Endothelial cell of umbilical vein (primary cell): ENCODE measurements at regions not wholly inside any gene's neighbourhood (a gene's known extent, or its start where the extent isn't known, plus 50 kb on each side); places are given as distances from the start of the nearest gene placed in this dataset.

ENCODE experiments used
- BruUV-seq: library from RNA; stranded (reverse); fragments of 400-500 nt; replicated peaks from 2 replicates; lab custom pipeline; 2021; lab: Mats Ljungman, UMichigan
- CTCF ChIA-PET: fragments of 300-600, 350-600 bp; sonication (Branson Sonifier 250); formaldehyde crosslinking; loops from one replicate; lab custom pipeline; 2021; ENCODE audit warnings: antibody characterized with exemption, inconsistent platforms; lab: Charles Lee
- POLR2A ChIA-PET: fragments of 300-600, 350-600 bp; sonication (Branson Sonifier 250); formaldehyde crosslinking; loops from one replicate; lab custom pipeline; 2021; ENCODE audit warnings: antibody characterized with exemption, inconsistent platforms; lab: Charles Lee
- DNase-seq: peaks from one replicate; pipeline ENCODE4 v3.0.0-alpha.2; 2011; ENCODE audit warnings: low read depth, low spot score
- FAIRE-seq: peaks from 2 replicates; lab custom pipeline; 2011; peaks lifted over from hg19 to GRCh38; lab: Jason Lieb, UNC
- H2AFZ ChIP-seq: 2 replicates; pipeline ENCODE4 v1.6.0; 2012; ENCODE audit warnings: low read depth, low read length, control low read depth, inconsistent platforms
- H3K27ac ChIP-seq: 2 replicates; pipeline ENCODE4 v1.5.1; 2011; ENCODE audit warnings: low read depth, mild to moderate bottlenecking, control low read depth, low read length, moderate library complexity; ENCODE audit not compliant: insufficient read depth
- H3K27me3 ChIP-seq, 2 experiments: 2 replicates each; pipeline versions ENCODE4 v1.6.0 to v1.6.1; 2011; ENCODE audit warnings: low read length in 2 of 2, mixed read lengths in 1 of 2; ENCODE audit not compliant: control insufficient read depth in 2 of 2, insufficient read depth in 2 of 2
- H3K36me3 ChIP-seq, 2 experiments: 2 replicates in 1 of 2; 3 replicates in 1 of 2; pipeline ENCODE4 v1.5.1; 2011; ENCODE audit warnings: low read length in 2 of 2, mild to moderate bottlenecking in 1 of 2, moderate library complexity in 1 of 2; ENCODE audit not compliant: control insufficient read depth in 2 of 2, insufficient read depth in 2 of 2; ENCODE audit errors: extremely low read depth in 1 of 2
- H3K4me1 ChIP-seq: 3 replicates; pipeline ENCODE4 v1.5.1; 2011; ENCODE audit warnings: mild to moderate bottlenecking, low read length; ENCODE audit not compliant: control insufficient read depth, insufficient read depth; ENCODE audit errors: extremely low read depth
- H3K4me2 ChIP-seq: 2 replicates; pipeline ENCODE4 v1.6.1; 2011; ENCODE audit warnings: low read length, control low read depth, mixed read lengths; ENCODE audit not compliant: insufficient read depth
- H3K4me3 ChIP-seq, 3 experiments: fragments of 200-600 bp in 1 of 3; sonication (generic), shearing (Covaris generic) in 1 of 3; replicated peaks in 1 of 3; 2 replicates each; pipeline ENCODE4 v1.5.1; 2011 to 2016; ENCODE audit warnings: control low read depth in 3 of 3, low read length in 3 of 3, mild to moderate bottlenecking in 2 of 3, inconsistent platforms in 1 of 3, low read depth in 1 of 3, moderate library complexity in 1 of 3; ENCODE audit not compliant: insufficient read depth in 1 of 3
- H3K79me2 ChIP-seq: 2 replicates; pipeline ENCODE4 v1.6.0; 2012; ENCODE audit warnings: low read length, inconsistent platforms; ENCODE audit not compliant: control insufficient read depth, insufficient read depth
- H3K9ac ChIP-seq: replicated peaks from 2 replicates; pipeline ENCODE3; 2011; ENCODE audit warnings: low read length, control low read depth; ENCODE audit not compliant: insufficient read depth; ENCODE audit errors: extremely low read depth
- H3K9me1 ChIP-seq: replicated peaks from 3 replicates; pipeline ENCODE4 v1.6.0; 2011; ENCODE audit warnings: mild to moderate bottlenecking, low read length; ENCODE audit not compliant: control insufficient read depth, insufficient read depth; ENCODE audit errors: extremely low read depth
- H3K9me3 ChIP-seq: replicated peaks from 2 replicates; pipeline ENCODE4 v1.5.1; 2012; ENCODE audit warnings: low read length, inconsistent platforms; ENCODE audit not compliant: control insufficient read depth, insufficient read depth
- H4K20me1 ChIP-seq: replicated peaks from 2 replicates; pipeline ENCODE3; 2011; ENCODE audit warnings: mild to moderate bottlenecking, low read length; ENCODE audit not compliant: control insufficient read depth, insufficient read depth; ENCODE audit errors: extremely low read depth
- EZH2 ChIP-seq: IDR thresholded peaks from 2 replicates; pipeline ENCODE4 v1.6.1; 2012; ENCODE audit warnings: borderline replicate concordance, low read depth, mild to moderate bottlenecking, moderate library complexity, low read length, inconsistent platforms; ENCODE audit not compliant: severe bottlenecking
- FOS ChIP-seq: IDR thresholded peaks from 2 replicates; pipeline ENCODE4 v1.6.1; 2011; ENCODE audit warnings: mild to moderate bottlenecking, low read length, moderate library complexity, borderline replicate concordance; ENCODE audit not compliant: insufficient read depth
- GATA2 ChIP-seq: IDR thresholded peaks from 2 replicates; pipeline ENCODE4 v1.7.0; 2011; ENCODE audit warnings: low read depth, mild to moderate bottlenecking, moderate library complexity, mixed read lengths, low read length; ENCODE audit not compliant: insufficient read length, insufficient read depth
- JUN ChIP-seq: IDR thresholded peaks from 2 replicates; pipeline ENCODE4 v1.6.1; 2011; ENCODE audit warnings: borderline replicate concordance, low read depth; ENCODE audit not compliant: insufficient read length, insufficient read depth
- MYC ChIP-seq: IDR thresholded peaks from one replicate; pipeline ENCODE4 v1.6.1; 2011; ENCODE audit warnings: mild to moderate bottlenecking, low read depth, low read length
- POLR2A ChIP-seq: IDR thresholded peaks from 2 replicates; pipeline ENCODE4 v1.6.1; 2012; ENCODE audit warnings: low read depth, mild to moderate bottlenecking, control low read depth, low read length
- POLR2AphosphoS5 ChIP-seq: IDR thresholded peaks from 2 replicates; pipeline ENCODE4 v1.6.1; 2012; ENCODE audit warnings: low read depth, mild to moderate bottlenecking, control low read depth, low read length, moderate library complexity; ENCODE audit not compliant: insufficient read depth
- dilution Hi-C: fragments of 300-500 bp; cut with MboI; formaldehyde crosslinking; loops from one replicate; pipeline ENCODE4 v1.15.0; 2019; ENCODE audit warnings: low sequenced_read_pairs; ENCODE audit not compliant: extremely low pct_ligation_motif_present
- intact Hi-C: fragments of 100-400 bp; cut with micrococcal nuclease; formaldehyde crosslinking; loops from one replicate; pipeline ENCODE4 v1.10.0; 2022
- TF ChIP-seq, protein P1 (sequence below), 2 donors: IDR thresholded peaks; 1 replicate in 1 of 2; 2 replicates in 1 of 2; pipeline ENCODE4 v1.5.1; 2011; ENCODE audit warnings: low read length in 2 of 2, mild to moderate bottlenecking in 2 of 2, moderate library complexity in 2 of 2, control low read depth in 1 of 2, inconsistent platforms in 1 of 2, low read depth in 1 of 2; ENCODE audit not compliant: insufficient read depth in 1 of 2; ENCODE audit errors: extremely low read depth in 1 of 2
- TF ChIP-seq, protein P2 (sequence below): IDR thresholded peaks from 2 replicates; pipeline ENCODE4 v1.6.1; 2011; ENCODE audit not compliant: insufficient read depth, insufficient read length

DNA sequence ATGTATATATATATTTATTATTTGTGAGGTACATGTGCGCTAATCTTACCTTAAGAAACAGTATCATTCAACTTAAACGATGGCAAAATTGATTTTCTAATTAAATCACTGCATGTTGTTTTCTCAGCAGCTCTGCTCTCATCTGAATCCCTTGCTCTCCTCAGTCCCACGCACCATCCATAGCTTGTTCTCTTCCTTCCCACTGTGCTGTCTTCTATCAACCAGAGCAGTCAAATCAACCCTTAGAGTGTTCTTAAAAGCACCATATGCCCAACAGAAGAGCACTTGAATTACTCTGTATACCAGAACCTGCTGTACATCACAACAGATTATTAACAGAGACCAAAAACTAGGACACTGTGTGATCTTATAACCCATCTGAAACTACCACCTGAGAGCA, 209.4 kb upstream of the G2E3 start:
- H3K9ac ChIP-seq, result no peak overlapping the region
- POLR2A ChIA-PET, result no interaction called here
- no peaks in the 10 kb centered on the region for H3K27me3 ChIP-seq
- intact Hi-C loops (no loop called here), dilution Hi-C loops (no loop called here)
- DNase-seq, result no peak
- H3K79me2 ChIP-seq, result no peaks in the 10 kb centered on the region
- H3K9me3 ChIP-seq, result no peaks in the 10 kb centered on the region
- no peaks in the 10 kb centered on the region for H3K36me3 ChIP-seq
- no peaks in the 10 kb centered on the region for H4K20me1 ChIP-seq
- no TSS peak for BruUV-seq
- no peak overlapping the region for H2AFZ ChIP-seq
- CTCF ChIA-PET, result no interaction called here
- no peaks in the 10 kb centered on the region for H3K4me1 ChIP-seq
- no peak for FAIRE-seq
- no peak overlapping the region for H3K4me3 ChIP-seq
- no peak overlapping the region for H3K4me2 ChIP-seq
- TF ChIP-seq, protein P1, sequence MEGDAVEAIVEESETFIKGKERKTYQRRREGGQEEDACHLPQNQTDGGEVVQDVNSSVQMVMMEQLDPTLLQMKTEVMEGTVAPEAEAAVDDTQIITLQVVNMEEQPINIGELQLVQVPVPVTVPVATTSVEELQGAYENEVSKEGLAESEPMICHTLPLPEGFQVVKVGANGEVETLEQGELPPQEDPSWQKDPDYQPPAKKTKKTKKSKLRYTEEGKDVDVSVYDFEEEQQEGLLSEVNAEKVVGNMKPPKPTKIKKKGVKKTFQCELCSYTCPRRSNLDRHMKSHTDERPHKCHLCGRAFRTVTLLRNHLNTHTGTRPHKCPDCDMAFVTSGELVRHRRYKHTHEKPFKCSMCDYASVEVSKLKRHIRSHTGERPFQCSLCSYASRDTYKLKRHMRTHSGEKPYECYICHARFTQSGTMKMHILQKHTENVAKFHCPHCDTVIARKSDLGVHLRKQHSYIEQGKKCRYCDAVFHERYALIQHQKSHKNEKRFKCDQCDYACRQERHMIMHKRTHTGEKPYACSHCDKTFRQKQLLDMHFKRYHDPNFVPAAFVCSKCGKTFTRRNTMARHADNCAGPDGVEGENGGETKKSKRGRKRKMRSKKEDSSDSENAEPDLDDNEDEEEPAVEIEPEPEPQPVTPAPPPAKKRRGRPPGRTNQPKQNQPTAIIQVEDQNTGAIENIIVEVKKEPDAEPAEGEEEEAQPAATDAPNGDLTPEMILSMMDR (IDR thresholded peaks at IDR 0.05; ENCODE audit: extremely low read depth in 1 of 2, insufficient read depth in 1 of 2, low read depth in 1 of 2, low read length in 2 of 2), result no peak
- TF ChIP-seq FOS, result no peak
- H3K9me1 ChIP-seq, result no peaks in the 10 kb centered on the region
- H3K27ac ChIP-seq, result no peak overlapping the region

DNA sequence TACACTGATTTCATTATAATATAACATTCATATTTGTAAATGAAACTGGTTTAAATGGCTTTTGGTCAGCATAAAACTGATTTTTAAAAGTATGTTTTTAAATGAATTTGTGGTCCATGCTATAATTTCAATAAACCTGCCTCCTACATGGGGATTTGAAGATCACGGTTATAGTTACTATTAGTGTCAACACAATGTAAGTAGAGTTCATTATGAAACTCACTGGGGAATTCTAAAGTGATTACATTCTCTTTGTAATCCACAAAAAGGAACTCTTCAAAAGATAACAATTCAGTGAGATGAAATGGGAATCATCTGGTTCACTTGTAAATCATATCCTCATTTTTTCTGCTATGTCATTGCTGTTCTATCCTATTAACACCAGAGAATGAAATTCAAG, 204.5 kb upstream of the G2E3 start:
- POLR2A ChIA-PET, result no interaction called here

More for the DNA sequence above, 204.5 kb upstream of the G2E3 start:
- FAIRE-seq, result no peak
- no peaks in the 10 kb centered on the region for H3K27me3 ChIP-seq
- H4K20me1 ChIP-seq, result no peaks in the 10 kb centered on the region
- no TSS peak for BruUV-seq
- no peaks in the 10 kb centered on the region for H3K4me1 ChIP-seq
- DNase-seq, result no peak
- no peak overlapping the region for H3K27ac ChIP-seq
- dilution Hi-C loops, result no loop called here
- H3K9me1 ChIP-seq, result no peaks in the 10 kb centered on the region
- no peaks in the 10 kb centered on the region for H3K9me3 ChIP-seq
- H3K79me2 ChIP-seq, result no peaks in the 10 kb centered on the region
- intact Hi-C loops, result no loop called here
- H3K4me3 ChIP-seq, result no peak overlapping the region
- no peaks in the 10 kb centered on the region for H3K36me3 ChIP-seq
- H2AFZ ChIP-seq, result no peak overlapping the region
- no peak for TF ChIP-seq GATA2
- no peak for TF ChIP-seq FOS
- no peak for TF ChIP-seq POLR2A
- no peak for TF ChIP-seq JUN
- TF ChIP-seq POLR2AphosphoS5, result no peak
- TF ChIP-seq MYC, result no peak
- TF ChIP-seq, protein P1 (IDR thresholded peaks at IDR 0.05; ENCODE audit: extremely low read depth in 1 of 2, insufficient read depth in 1 of 2, low read depth in 1 of 2, low read length in 2 of 2), result no peak
- TF ChIP-seq EZH2, result no peak
- TF ChIP-seq, protein P2, sequence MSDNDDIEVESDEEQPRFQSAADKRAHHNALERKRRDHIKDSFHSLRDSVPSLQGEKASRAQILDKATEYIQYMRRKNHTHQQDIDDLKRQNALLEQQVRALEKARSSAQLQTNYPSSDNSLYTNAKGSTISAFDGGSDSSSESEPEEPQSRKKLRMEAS, result no peak
- CTCF ChIA-PET, result interaction anchor here (1.0 to 1.5 kb wide), 2 partner anchors 8 to 12 kb away, joined by 3 to 5 read pairs; no protein-coding TSS in a partner anchor
- no peak overlapping the region for H3K9ac ChIP-seq
- no peak overlapping the region for H3K4me2 ChIP-seq
